HCEC 1CT (cell line): ENCODE measurements at regions not wholly inside any gene's neighbourhood (a gene's known extent, or its start where the extent isn't known, plus 50 kb on each side); places are given as distances from the start of the nearest gene placed in this dataset.
"Not testable (repeated sequence)": the region's sequence is repeated elsewhere in the genome, so short reads cannot be mapped to it uniquely, and the experiment has no call there.

ENCODE experiments used
- DNase-seq: peaks from one replicate; pipeline ENCODE4 v3.0.0-alpha.2; 2017

- DNase-seq: no peak
These were observed 393.4 kb downstream of the ZFHX3 start for GRCh38 chr16:72654535-72654934.

- no peak for DNase-seq
These were observed 398.5 kb downstream of the ZFHX3 start for GRCh38 chr16:72649254-72649944.

- DNase-seq: no peak
These were observed 401.3 kb downstream of the ZFHX3 start for GRCh38 chr16:72646615-72647014.

GRCh38 chr16:72645538-72645937 is 402.4 kb downstream of the ZFHX3 start:
- DNase-seq: peak; percentile 26

- DNase-seq: no peak
These were observed 403.0 kb downstream of the ZFHX3 start for GRCh38 chr16:72644911-72645310.

GRCh38 chr16:72639494-72639893 is 408.4 kb downstream of the ZFHX3 start:
- DNase-seq: no peak

GRCh38 chr16:72637306-72637705 is 410.6 kb downstream of the ZFHX3 start:
- DNase-seq: peak; percentile 82

- DNase-seq: no peak
These were observed 412.2 kb downstream of the ZFHX3 start for GRCh38 chr16:72635694-72636093.

- DNase-seq: no peak
These were observed 412.8 kb downstream of the ZFHX3 start for GRCh38 chr16:72635104-72635503.

- not testable (repeated sequence) for DNase-seq
These were observed 420.6 kb downstream of the ZFHX3 start for GRCh38 chr16:72627182-72627896.

GRCh38 chr16:72626623-72627022 is 421.3 kb downstream of the ZFHX3 start:
- DNase-seq: no peak

- DNase-seq: peak; percentile 36
These were observed 426.3 kb downstream of the ZFHX3 start for GRCh38 chr16:72621651-72622050.

- DNase-seq: no peak
These were observed 427.1 kb downstream of the ZFHX3 start for GRCh38 chr16:72620853-72621252.

GRCh38 chr16:72620348-72620747 is 427.6 kb downstream of the ZFHX3 start:
- DNase-seq: no peak

GRCh38 chr16:72615856-72616255 is 432.1 kb downstream of the ZFHX3 start:
- no peak for DNase-seq

- DNase-seq: no peak
These were observed 435.2 kb downstream of the ZFHX3 start for GRCh38 chr16:72612718-72613117.

GRCh38 chr16:72612256-72612655 is 435.7 kb downstream of the ZFHX3 start:
- peak; percentile 61 for DNase-seq

GRCh38 chr16:72609933-72610332 is 438.0 kb upstream of the PMFBP1 start:
- DNase-seq: no peak

- DNase-seq: no peak
These were observed 437.1 kb upstream of the PMFBP1 start for GRCh38 chr16:72609066-72609465.

GRCh38 chr16:72604375-72604774 is 432.4 kb upstream of the PMFBP1 start:
- DNase-seq: no peak

GRCh38 chr16:72602499-72602898 is 430.5 kb upstream of the PMFBP1 start:
- no peak for DNase-seq

GRCh38 chr16:72598696-72599095 is 426.7 kb upstream of the PMFBP1 start:
- DNase-seq: no peak

GRCh38 chr16:72597938-72598337 is 426.0 kb upstream of the PMFBP1 start:
- no peak for DNase-seq

- no peak for DNase-seq
These were observed 424.4 kb upstream of the PMFBP1 start for GRCh38 chr16:72596373-72596772.
